Left ventricle myocardium inferior (tissue), 1 donor: ENCODE measurements at regions not wholly inside any gene's neighbourhood (a gene's known extent, or its start where the extent isn't known, plus 50 kb on each side); places are given as distances from the start of the nearest gene placed in this dataset.

Experiments used
- DNase-seq: peaks from one replicate; pipeline ENCODE4 v3.0.0-alpha.2; 2020
- H3K27ac ChIP-seq: fragments of 200-600 bp; replicated peaks from 2 replicates; pipeline ENCODE4 v1.8.0; 2021
- H3K27me3 ChIP-seq: fragments of 200-600 bp; 2 replicates; pipeline ENCODE4 v1.8.0; 2021; ENCODE audit warnings: low read depth
- H3K36me3 ChIP-seq: fragments of 200-600 bp; 2 replicates; pipeline ENCODE4 v1.8.0; 2021
- H3K4me1 ChIP-seq: fragments of 200-600 bp; 2 replicates; pipeline ENCODE4 v1.8.0; 2021
- H3K4me3 ChIP-seq: fragments of 200-600 bp; 2 replicates; pipeline ENCODE4 v1.8.0; 2021; ENCODE audit warnings: mild to moderate bottlenecking, moderate library complexity
- H3K9me3 ChIP-seq: fragments of 200-600 bp; replicated peaks from 2 replicates; pipeline ENCODE4 v1.8.0; 2021
- intact Hi-C: fragments of 100-400 bp; cut with micrococcal nuclease; formaldehyde crosslinking; loops from one replicate; pipeline ENCODE4 v1.11.0; 2022
- TF ChIP-seq, protein P1 (sequence below): fragments of 200-600 bp; IDR thresholded peaks from 2 replicates; pipeline ENCODE4 v1.8.0; 2021; ENCODE audit warnings: antibody characterized with exemption, mild to moderate bottlenecking, borderline replicate concordance
- donor health status: DM: no; HTN: yes; CAD: no; lungs with severe emphysema.

- intact Hi-C loops, result no loop called here
Observed at GRCh38 chr4:138560448-138560847, 318.3 kb upstream of the SLC7A11 start.

GRCh38 chr4:138558886-138559285 lies 316.7 kb upstream of the SLC7A11 start:
- H3K9me3 ChIP-seq, result no peaks in the 10 kb centered on the region
- no peaks in the 10 kb centered on the region for H3K27me3 ChIP-seq
- intact Hi-C loops, result no loop called here
- DNase-seq, result no peak
- H3K4me3 ChIP-seq, result no peak overlapping the region
- TF ChIP-seq, protein P1, sequence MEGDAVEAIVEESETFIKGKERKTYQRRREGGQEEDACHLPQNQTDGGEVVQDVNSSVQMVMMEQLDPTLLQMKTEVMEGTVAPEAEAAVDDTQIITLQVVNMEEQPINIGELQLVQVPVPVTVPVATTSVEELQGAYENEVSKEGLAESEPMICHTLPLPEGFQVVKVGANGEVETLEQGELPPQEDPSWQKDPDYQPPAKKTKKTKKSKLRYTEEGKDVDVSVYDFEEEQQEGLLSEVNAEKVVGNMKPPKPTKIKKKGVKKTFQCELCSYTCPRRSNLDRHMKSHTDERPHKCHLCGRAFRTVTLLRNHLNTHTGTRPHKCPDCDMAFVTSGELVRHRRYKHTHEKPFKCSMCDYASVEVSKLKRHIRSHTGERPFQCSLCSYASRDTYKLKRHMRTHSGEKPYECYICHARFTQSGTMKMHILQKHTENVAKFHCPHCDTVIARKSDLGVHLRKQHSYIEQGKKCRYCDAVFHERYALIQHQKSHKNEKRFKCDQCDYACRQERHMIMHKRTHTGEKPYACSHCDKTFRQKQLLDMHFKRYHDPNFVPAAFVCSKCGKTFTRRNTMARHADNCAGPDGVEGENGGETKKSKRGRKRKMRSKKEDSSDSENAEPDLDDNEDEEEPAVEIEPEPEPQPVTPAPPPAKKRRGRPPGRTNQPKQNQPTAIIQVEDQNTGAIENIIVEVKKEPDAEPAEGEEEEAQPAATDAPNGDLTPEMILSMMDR, result no peak
- peaks cover 8% of the 10 kb centered on the region for H3K4me1 ChIP-seq
- no peak overlapping the region for H3K27ac ChIP-seq
- no peaks in the 10 kb centered on the region for H3K36me3 ChIP-seq

More at GRCh38 chr4:138560448-138560847, 318.3 kb upstream of the SLC7A11 start:
- TF ChIP-seq, protein P1, result no peak
- no peak overlapping the region for H3K27ac ChIP-seq
- H3K9me3 ChIP-seq, result no peaks in the 10 kb centered on the region
- no peaks in the 10 kb centered on the region for H3K36me3 ChIP-seq
- H3K4me1 ChIP-seq, result peaks cover 8% of the 10 kb centered on the region
- no peak for DNase-seq
- no peaks in the 10 kb centered on the region for H3K27me3 ChIP-seq
- no peak overlapping the region for H3K4me3 ChIP-seq

- DNase-seq, result no peak
- Histone ChIP-seq H3K4me3 (no peak overlapping the region), H3K9me3 (no peaks in the 10 kb centered on the region), H3K27ac (no peak overlapping the region), H3K27me3 (no peaks in the 10 kb centered on the region), H3K36me3 (no peaks in the 10 kb centered on the region), H3K4me1 (no peaks in the 10 kb centered on the region)
- intact Hi-C loops, result no loop called here
- TF ChIP-seq, protein P1, result no peak
Observed at GRCh38 chr4:138555584-138555983, 313.4 kb upstream of the SLC7A11 start.

- Histone ChIP-seq H3K9me3 (no peaks in the 10 kb centered on the region), H3K27me3 (no peaks in the 10 kb centered on the region), H3K4me1 (no peaks in the 10 kb centered on the region), H3K36me3 (no peaks in the 10 kb centered on the region), H3K4me3 (no peak overlapping the region), H3K27ac (no peak overlapping the region)
- TF ChIP-seq, protein P1, result no peak
- DNase-seq, result no peak
- intact Hi-C loops, result no loop called here
Observed at GRCh38 chr4:138555108-138555507, 313.0 kb upstream of the SLC7A11 start.

DNA sequence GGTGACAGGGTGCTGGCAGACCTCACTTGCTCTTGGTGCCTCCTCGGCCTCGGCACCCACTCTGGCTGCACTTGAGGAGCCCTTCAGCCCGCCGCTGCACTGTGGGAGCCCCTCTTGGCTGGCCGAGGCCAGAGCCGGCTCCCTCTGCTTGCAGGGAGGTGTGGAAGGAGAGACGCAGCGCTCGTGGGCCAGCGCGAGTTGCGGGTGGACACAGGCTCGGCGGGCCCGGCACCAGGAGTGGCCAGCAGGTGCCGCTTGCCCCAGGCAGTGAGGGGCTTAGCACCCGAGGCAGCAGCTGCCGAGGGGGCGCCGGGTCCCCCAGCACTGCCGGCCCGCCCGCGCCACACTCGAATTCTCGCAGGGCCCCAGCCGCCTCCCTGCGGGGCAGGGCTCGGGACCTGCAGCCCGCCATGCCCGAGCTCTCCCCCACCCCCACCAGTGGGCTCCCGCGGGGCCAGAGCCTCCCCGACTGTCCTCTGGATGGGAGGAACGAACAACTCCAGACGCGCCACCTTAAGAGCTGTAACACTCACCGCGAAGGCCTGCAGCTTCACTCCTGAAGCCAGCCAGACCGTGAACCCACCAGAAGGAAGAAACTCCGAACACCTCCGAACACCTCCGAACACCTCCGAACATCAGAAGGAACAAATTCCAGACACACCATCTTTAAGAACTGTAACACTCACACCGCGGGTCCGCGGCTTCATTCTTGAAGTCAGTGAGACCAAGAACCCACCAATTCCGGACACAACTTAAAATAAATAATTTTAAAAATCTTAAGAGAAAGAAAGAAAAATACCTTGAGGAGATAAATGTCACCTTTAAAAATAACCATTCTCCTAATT lies 311.1 kb upstream of the SLC7A11 start:
- no peaks in the 10 kb centered on the region for H3K36me3 ChIP-seq
- no peaks in the 10 kb centered on the region for H3K9me3 ChIP-seq
- H3K4me3 ChIP-seq, result no peak overlapping the region
- H3K27me3 ChIP-seq, result no peaks in the 10 kb centered on the region
- intact Hi-C loops, result no loop called here
- no peak overlapping the region for H3K27ac ChIP-seq
- no peaks in the 10 kb centered on the region for H3K4me1 ChIP-seq
- TF ChIP-seq, protein P1, result no peak
- DNase-seq, result no peak
